H9 (cell line): ENCODE measurements at regions not wholly inside any gene's neighbourhood (a gene's known extent, or its start where the extent isn't known, plus 50 kb on each side); places are given as distances from the start of the nearest gene placed in this dataset.

ENCODE experiments used
- DNase-seq: peaks from one replicate; pipeline ENCODE4 v3.0.0-alpha.2; 2017
- H2AFZ ChIP-seq: one replicate; pipeline ENCODE4 v1.6.1; 2013; ENCODE audit warnings: mild to moderate bottlenecking, low read length, control low read depth, moderate library complexity
- H2AK5ac ChIP-seq: 2 replicates; pipeline ENCODE4 v1.6.1; 2013; ENCODE audit warnings: low read length, control low read depth, mixed read lengths; ENCODE audit not compliant: insufficient read length
- H2BK120ac ChIP-seq: one replicate; pipeline ENCODE4 v1.6.1; 2013; ENCODE audit warnings: low read depth, mild to moderate bottlenecking, low read length, control low read depth, inconsistent platforms; ENCODE audit not compliant: poor library complexity, severe bottlenecking
- H2BK12ac ChIP-seq: 2 replicates; pipeline ENCODE4 v1.6.1; 2013; ENCODE audit warnings: low read length, control low read depth, mixed read lengths, low read depth; ENCODE audit not compliant: insufficient read length
- H2BK15ac ChIP-seq: 2 replicates; pipeline ENCODE4 v1.6.1; 2013; ENCODE audit warnings: low read depth, low read length, control low read depth
- H2BK20ac ChIP-seq: one replicate; pipeline ENCODE4 v1.6.1; 2013; ENCODE audit warnings: low read depth, mild to moderate bottlenecking, low read length, control low read depth, inconsistent platforms; ENCODE audit not compliant: poor library complexity, severe bottlenecking
- H2BK5ac ChIP-seq: 2 replicates; pipeline ENCODE4 v1.6.1; 2013; ENCODE audit warnings: low read length, control low read depth, mixed read lengths; ENCODE audit not compliant: insufficient read length
- H3K14ac ChIP-seq: 2 replicates; pipeline ENCODE4 v1.6.1; 2013; ENCODE audit warnings: low read length, control low read depth; ENCODE audit not compliant: insufficient read depth
- H3K18ac ChIP-seq: 2 replicates; pipeline ENCODE4 v1.6.1; 2013; ENCODE audit warnings: low read depth, mild to moderate bottlenecking, mixed read lengths, low read length, control low read depth; ENCODE audit not compliant: insufficient read length
- H3K23ac ChIP-seq: 2 replicates; pipeline ENCODE4 v1.6.1; 2013; ENCODE audit warnings: low read length, control low read depth, mixed read lengths, low read depth; ENCODE audit not compliant: insufficient read length
- H3K23me2 ChIP-seq: 2 replicates; pipeline ENCODE4 v1.6.1; 2013; ENCODE audit warnings: low read depth, mild to moderate bottlenecking, mixed read lengths, low read length, control low read depth; ENCODE audit not compliant: insufficient read length, poor library complexity, severe bottlenecking
- H3K27ac ChIP-seq: 2 replicates; pipeline ENCODE4 v1.5.1; 2013; ENCODE audit warnings: low read length, control low read depth, mixed read lengths, low read depth; ENCODE audit not compliant: insufficient read length
- H3K27me3 ChIP-seq: 2 replicates; pipeline ENCODE4 v1.6.1; 2013; ENCODE audit warnings: low read length, control low read depth, inconsistent platforms; ENCODE audit not compliant: insufficient read depth
- H3K4ac ChIP-seq: 2 replicates; pipeline ENCODE4 v1.6.1; 2013; ENCODE audit warnings: low read depth, mild to moderate bottlenecking, control low read depth, inconsistent platforms, low read length, moderate library complexity
- H3K4me1 ChIP-seq: 2 replicates; pipeline ENCODE4 v1.6.1; 2013; ENCODE audit warnings: low read length, control low read depth, inconsistent platforms; ENCODE audit not compliant: insufficient read depth
- H3K4me2 ChIP-seq: 2 replicates; pipeline ENCODE4 v1.6.1; 2013; ENCODE audit warnings: low read length, control low read depth, mixed read lengths; ENCODE audit not compliant: insufficient read length, insufficient read depth
- H3K56ac ChIP-seq: 2 replicates; pipeline ENCODE4 v1.6.1; 2013; ENCODE audit warnings: low read depth, mild to moderate bottlenecking, mixed read lengths, low read length, control low read depth; ENCODE audit not compliant: insufficient read length
- H3K79me1 ChIP-seq: 2 replicates; pipeline ENCODE4 v1.6.1; 2013; ENCODE audit warnings: low read depth, mild to moderate bottlenecking, moderate library complexity, low read length, control low read depth, inconsistent platforms; ENCODE audit not compliant: insufficient read depth, poor library complexity, severe bottlenecking
- H3K79me2 ChIP-seq: 2 replicates; pipeline ENCODE4 v1.6.1; 2013; ENCODE audit warnings: low read length, control low read depth, inconsistent platforms; ENCODE audit not compliant: insufficient read depth
- H3K9ac ChIP-seq: 2 replicates; pipeline ENCODE4 v1.6.1; 2013; ENCODE audit warnings: low read length, control low read depth, mixed read lengths; ENCODE audit not compliant: insufficient read length; ENCODE audit errors: extremely low read depth
- H3K9me3 ChIP-seq: one replicate; pipeline ENCODE4 v1.6.1; 2013; ENCODE audit warnings: low read depth, low read length, inconsistent platforms; ENCODE audit not compliant: control insufficient read depth
- H3T11ph ChIP-seq: one replicate; pipeline ENCODE4 v1.6.1; 2013; ENCODE audit warnings: mild to moderate bottlenecking, low read length, control low read depth, inconsistent platforms
- H4K20me1 ChIP-seq: one replicate; pipeline ENCODE4 v1.6.1; 2013; ENCODE audit not compliant: control insufficient read depth, insufficient read length, insufficient read depth
- H4K5ac ChIP-seq: 2 replicates; pipeline ENCODE4 v1.6.1; 2013; ENCODE audit warnings: low read depth, mild to moderate bottlenecking, mixed read lengths, low read length, control low read depth; ENCODE audit not compliant: insufficient read length
- H4K8ac ChIP-seq: replicated peaks from 2 replicates; pipeline ENCODE4 v1.6.1; 2013; ENCODE audit warnings: low read length, control low read depth, mixed read lengths, low read depth; ENCODE audit not compliant: insufficient read length
- H4K91ac ChIP-seq: 2 replicates; pipeline ENCODE4 v1.6.1; 2013; ENCODE audit warnings: low read depth, mild to moderate bottlenecking, moderate library complexity, mixed read lengths, low read length, control low read depth; ENCODE audit not compliant: insufficient read length
- H3K27ac Mint-ChIP-seq, 3 experiments: 2 replicates in 2 of 3; 3 replicates in 1 of 3; pipeline ENCODE4 v1.8.0; 2020 to 2021; ENCODE audit warnings: mixed read lengths in 3 of 3, mild to moderate bottlenecking in 1 of 3, moderate library complexity in 1 of 3
- H3K27me3 Mint-ChIP-seq: 2 replicates; pipeline ENCODE4 v1.8.0; 2021; ENCODE audit warnings: low read depth, mild to moderate bottlenecking, moderate library complexity, mixed read lengths
- H3K36me3 Mint-ChIP-seq, 3 experiments: 2 replicates in 2 of 3; 3 replicates in 1 of 3; pipeline ENCODE4 v1.8.0; 2020 to 2021; ENCODE audit warnings: low read depth in 3 of 3, mixed read lengths in 3 of 3; ENCODE audit not compliant: insufficient read depth in 1 of 3
- H3K4me1 Mint-ChIP-seq, 2 experiments: 2 replicates each; pipeline ENCODE4 v1.8.0; 2020; ENCODE audit warnings: mixed read lengths in 2 of 2
- H3K4me3 Mint-ChIP-seq, 2 experiments: 2 replicates in 1 of 2; 3 replicates in 1 of 2; pipeline ENCODE4 v1.8.0; 2020 to 2021; ENCODE audit warnings: mild to moderate bottlenecking in 2 of 2, mixed read lengths in 2 of 2, moderate library complexity in 1 of 2
- H3K9me3 Mint-ChIP-seq, 2 experiments: 2 replicates in 1 of 2; 3 replicates in 1 of 2; pipeline ENCODE4 v1.8.0; 2020; ENCODE audit warnings: mild to moderate bottlenecking in 2 of 2, mixed read lengths in 2 of 2, moderate library complexity in 1 of 2
- CTCF ChIP-seq: fragments of 200-600 bp; sonication (generic); conservative IDR thresholded peaks from 3 replicates; pipeline ENCODE4 v1.8.0; 2021; ENCODE audit warnings: antibody characterized with exemption, mild to moderate bottlenecking
- WGBS: extraction: QIAGEN DNeasy Blood & Tissue Kit; methylation state at CpG from one replicate; pipeline ENCODE4 v1.1.7; 2013; ENCODE audit warnings: missing lambda C conversion rate, low lambda C conversion rate, mixed read lengths; ENCODE audit not compliant: insufficient read length; ENCODE audit errors: extremely low coverage; 5-methylcytosine and 5-hydroxymethylcytosine counted together

GRCh38 chr4:123573866-123574508, 177.4 kb downstream of the SPRY1 start:
- H3K9me3 ChIP-seq = no peaks in the 10 kb centered on the region
- H3K27me3 ChIP-seq = no peaks in the 10 kb centered on the region
- H4K20me1 ChIP-seq = peaks cover 2% of the 10 kb centered on the region
- no peak overlapping the region for H2AK5ac ChIP-seq
- H2BK20ac ChIP-seq = no peak overlapping the region
- no peak overlapping the region for H3K14ac ChIP-seq
- H3K4me1 ChIP-seq = no peaks in the 10 kb centered on the region
- H4K8ac ChIP-seq = no peak overlapping the region
- no peak overlapping the region for H3K4me2 ChIP-seq
- no peak overlapping the region for H4K91ac ChIP-seq
- H3K36me3 Mint-ChIP-seq = no peaks in the 10 kb centered on the region; a peak in 1 of 7 replicates
- no peak overlapping the region for H3K18ac ChIP-seq
- H3K56ac ChIP-seq = no peak overlapping the region
- H3K4me3 Mint-ChIP-seq = no peak overlapping the region
- H3K4me1 Mint-ChIP-seq = peaks cover 5 to 8% of the 10 kb centered on the region in 2 experiments; a peak in 3 of 4 replicates
- H2AFZ ChIP-seq = no peak overlapping the region
- no peaks in the 10 kb centered on the region for H3K27me3 Mint-ChIP-seq
- H2BK5ac ChIP-seq = no peak overlapping the region
- H3K9me3 Mint-ChIP-seq = no peaks in the 10 kb centered on the region; a peak in 1 of 5 replicates
- H3K27ac ChIP-seq = no peak overlapping the region
- H3K9ac ChIP-seq = no peak overlapping the region
- no peak overlapping the region for H2BK12ac ChIP-seq
- no peak overlapping the region for H2BK120ac ChIP-seq
- H3K23me2 ChIP-seq = no peaks in the 10 kb centered on the region
- no peak overlapping the region for H3K4ac ChIP-seq
- TF ChIP-seq CTCF = no peak
- H2BK15ac ChIP-seq = no peak overlapping the region
- no peak for DNase-seq
- H3K79me2 ChIP-seq = no peaks in the 10 kb centered on the region
- no peaks in the 10 kb centered on the region for H3K79me1 ChIP-seq
- H3K23ac ChIP-seq = no peak overlapping the region
- H4K5ac ChIP-seq = no peak overlapping the region
- WGBS = no CpG with 5 or more reads among the region's 8 CpGs
- no peak overlapping the region for H3T11ph ChIP-seq
- H3K27ac Mint-ChIP-seq = no peak overlapping the region; a peak in 1 of 7 replicates
